ENCODE measurements at regions not wholly inside any gene's neighbourhood (a gene's known extent, or its start where the extent isn't known, plus 50 kb on each side); places are given as distances from the start of the nearest gene placed in this dataset.

DNA sequence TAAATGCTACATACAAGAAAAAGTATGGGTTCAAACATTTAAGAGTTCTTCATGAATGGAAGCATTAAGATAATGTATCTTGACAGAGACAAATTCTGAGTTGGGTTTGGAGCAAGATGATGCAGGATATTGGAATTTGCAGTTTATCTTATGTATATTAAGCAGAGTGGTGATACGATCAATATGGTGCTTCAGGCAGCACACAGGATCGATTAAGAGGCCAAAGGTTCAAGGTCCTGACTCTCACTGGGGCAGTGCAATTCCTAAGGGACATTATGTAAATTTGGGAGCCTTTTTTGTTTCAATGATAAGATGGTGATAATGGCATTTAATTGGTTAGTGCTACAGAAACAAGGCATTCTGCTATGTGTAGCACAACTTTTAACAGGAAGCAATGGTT, 381.9 kb downstream of the KCNJ3 start:
- TF ChIP-seq, protein P1, sequence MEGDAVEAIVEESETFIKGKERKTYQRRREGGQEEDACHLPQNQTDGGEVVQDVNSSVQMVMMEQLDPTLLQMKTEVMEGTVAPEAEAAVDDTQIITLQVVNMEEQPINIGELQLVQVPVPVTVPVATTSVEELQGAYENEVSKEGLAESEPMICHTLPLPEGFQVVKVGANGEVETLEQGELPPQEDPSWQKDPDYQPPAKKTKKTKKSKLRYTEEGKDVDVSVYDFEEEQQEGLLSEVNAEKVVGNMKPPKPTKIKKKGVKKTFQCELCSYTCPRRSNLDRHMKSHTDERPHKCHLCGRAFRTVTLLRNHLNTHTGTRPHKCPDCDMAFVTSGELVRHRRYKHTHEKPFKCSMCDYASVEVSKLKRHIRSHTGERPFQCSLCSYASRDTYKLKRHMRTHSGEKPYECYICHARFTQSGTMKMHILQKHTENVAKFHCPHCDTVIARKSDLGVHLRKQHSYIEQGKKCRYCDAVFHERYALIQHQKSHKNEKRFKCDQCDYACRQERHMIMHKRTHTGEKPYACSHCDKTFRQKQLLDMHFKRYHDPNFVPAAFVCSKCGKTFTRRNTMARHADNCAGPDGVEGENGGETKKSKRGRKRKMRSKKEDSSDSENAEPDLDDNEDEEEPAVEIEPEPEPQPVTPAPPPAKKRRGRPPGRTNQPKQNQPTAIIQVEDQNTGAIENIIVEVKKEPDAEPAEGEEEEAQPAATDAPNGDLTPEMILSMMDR (conservative IDR thresholded peaks at IDR 0.05; ENCODE audit: low read length) = no peak
- TF ChIP-seq EZH2phosphoT487 (IDR thresholded peaks at IDR 0.05; ENCODE audit: borderline replicate concordance, low read depth, low read length) = no peak
